Gastroesophageal sphincter (tissue), 3 donors: ENCODE measurements at regions not wholly inside any gene's neighbourhood (a gene's known extent, or its start where the extent isn't known, plus 50 kb on each side); places are given as distances from the start of the nearest gene placed in this dataset.

Experiments used
- CTCF ChIP-seq, 4 experiments: fragments of 200-600 bp in 2 of 4; fragments of 450-650 bp in 2 of 4; sonication (generic) in 1 of 4; IDR thresholded peaks; one replicate each; pipeline ENCODE4 v1.5.1; 2017 to 2019; ENCODE audit warnings: antibody characterized with exemption in 4 of 4, mild to moderate bottlenecking in 2 of 4, moderate library complexity in 2 of 4
- EP300 ChIP-seq: sonication (generic); formaldehyde crosslinking; IDR thresholded peaks from one replicate; pipeline ENCODE4 v1.6.1; 2017; ENCODE audit warnings: antibody characterized with exemption, mild to moderate bottlenecking
- POLR2A ChIP-seq, 2 donors: fragments of 450-650 bp; IDR thresholded peaks; one replicate each; pipeline ENCODE4 v1.6.1; 2017; ENCODE audit warnings: antibody characterized with exemption in 2 of 2, mild to moderate bottlenecking in 2 of 2, moderate library complexity in 1 of 2

DNA sequence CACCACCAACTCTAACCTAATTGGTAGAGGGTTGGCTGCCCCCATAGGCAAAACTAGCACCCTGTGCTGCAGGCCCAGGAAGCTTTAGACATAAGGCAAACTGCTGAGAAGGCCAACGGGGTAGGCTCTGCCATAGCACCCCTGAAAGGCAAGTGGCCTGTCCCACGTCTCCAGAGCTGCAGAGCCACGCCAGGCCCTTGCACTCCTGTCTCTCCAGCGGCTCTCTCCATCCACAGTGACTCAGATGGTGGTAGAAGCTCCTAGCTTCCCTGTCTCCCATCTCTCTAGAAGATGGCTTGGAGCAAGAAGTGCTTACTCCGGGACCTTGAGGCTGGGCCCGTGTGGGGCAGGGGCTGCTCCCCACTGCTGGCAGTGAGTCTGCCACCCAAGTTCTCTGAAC, 310.6 kb upstream of the ZMIZ1 start:
- TF ChIP-seq CTCF (IDR thresholded peaks at IDR 0.05) (no peak), EP300 (no peak), POLR2A (IDR thresholded peaks at IDR 0.05) (no peak)
